ENCODE measurements at regions not wholly inside any gene's neighbourhood (a gene's known extent, or its start where the extent isn't known, plus 50 kb on each side); places are given as distances from the start of the nearest gene placed in this dataset.

GRCh38 chr6:101199441-101199840 is 194.1 kb upstream of the GRIK2 start:
- TF ChIP-seq CTCF (IDR thresholded peaks at IDR 0.05) (no peak), POLR2A (IDR thresholded peaks at IDR 0.05) (no peak)
